ENCODE measurements at regions not wholly inside any gene's neighbourhood (a gene's known extent, or its start where the extent isn't known, plus 50 kb on each side); places are given as distances from the start of the nearest gene placed in this dataset.

GRCh38 chr11:8332891-8333290, 69.2 kb upstream of the LMO1 start:
- intact Hi-C loops (cut with DNase I) = no loop called here
- TF ChIP-seq, protein P1, sequence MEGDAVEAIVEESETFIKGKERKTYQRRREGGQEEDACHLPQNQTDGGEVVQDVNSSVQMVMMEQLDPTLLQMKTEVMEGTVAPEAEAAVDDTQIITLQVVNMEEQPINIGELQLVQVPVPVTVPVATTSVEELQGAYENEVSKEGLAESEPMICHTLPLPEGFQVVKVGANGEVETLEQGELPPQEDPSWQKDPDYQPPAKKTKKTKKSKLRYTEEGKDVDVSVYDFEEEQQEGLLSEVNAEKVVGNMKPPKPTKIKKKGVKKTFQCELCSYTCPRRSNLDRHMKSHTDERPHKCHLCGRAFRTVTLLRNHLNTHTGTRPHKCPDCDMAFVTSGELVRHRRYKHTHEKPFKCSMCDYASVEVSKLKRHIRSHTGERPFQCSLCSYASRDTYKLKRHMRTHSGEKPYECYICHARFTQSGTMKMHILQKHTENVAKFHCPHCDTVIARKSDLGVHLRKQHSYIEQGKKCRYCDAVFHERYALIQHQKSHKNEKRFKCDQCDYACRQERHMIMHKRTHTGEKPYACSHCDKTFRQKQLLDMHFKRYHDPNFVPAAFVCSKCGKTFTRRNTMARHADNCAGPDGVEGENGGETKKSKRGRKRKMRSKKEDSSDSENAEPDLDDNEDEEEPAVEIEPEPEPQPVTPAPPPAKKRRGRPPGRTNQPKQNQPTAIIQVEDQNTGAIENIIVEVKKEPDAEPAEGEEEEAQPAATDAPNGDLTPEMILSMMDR (IDR thresholded peaks at IDR 0.05) = no peak
- TF ChIP-seq POLR2A (IDR thresholded peaks at IDR 0.05) = no peak
- H3K4me3 ChIP-seq = no peak overlapping the region
- ATAC-seq = no peak
- no peak overlapping the region for H3K27ac ChIP-seq
- H3K9me3 ChIP-seq = no peaks in the 10 kb centered on the region
- H3K27me3 ChIP-seq = no peaks in the 10 kb centered on the region
- H3K36me3 ChIP-seq (replicated peaks in 1 of 2; ENCODE audit: insufficient read depth in 1 of 2, low read depth in 2 of 2) = no peaks in the 10 kb centered on the region
- H3K4me1 ChIP-seq = peaks cover 6% of the 10 kb centered on the region
- 84 to 85% methylated on average over 12 of the region's 12 CpGs for WGBS, 2 donors
- no peak for DNase-seq

GRCh38 chr11:8332196-8332595, 68.5 kb upstream of the LMO1 start:
- H3K27ac ChIP-seq = no peak overlapping the region
- no peak overlapping the region for H3K4me3 ChIP-seq
- 65 to 73% methylated on average over 3 to 4 of the region's 4 CpGs for WGBS, 2 donors
- no peaks in the 10 kb centered on the region for H3K27me3 ChIP-seq
- H3K4me1 ChIP-seq = peaks cover 6% of the 10 kb centered on the region
- ATAC-seq (no peak), DNase-seq (peak in 1 of 4 donors; percentile 25)
- no peaks in the 10 kb centered on the region for H3K9me3 ChIP-seq
- intact Hi-C loops (cut with DNase I) = no loop called here
- TF ChIP-seq, protein P1 (IDR thresholded peaks at IDR 0.05) = no peak
- no peak for TF ChIP-seq POLR2A (IDR thresholded peaks at IDR 0.05)
- no peaks in the 10 kb centered on the region for H3K36me3 ChIP-seq (replicated peaks in 1 of 2; ENCODE audit: insufficient read depth in 1 of 2, low read depth in 2 of 2)

- Histone ChIP-seq H3K9me3 (no peaks in the 10 kb centered on the region), H3K4me1 (peaks cover 6% of the 10 kb centered on the region), H3K27me3 (no peaks in the 10 kb centered on the region), H3K4me3 (no peak overlapping the region), H3K36me3 (replicated peaks in 1 of 2; ENCODE audit: insufficient read depth in 1 of 2, low read depth in 2 of 2) (no peaks in the 10 kb centered on the region), H3K27ac (no peak overlapping the region)
- 75 to 81% methylated on average over 3 of the region's 3 CpGs for WGBS, 2 donors
- DNase-seq (no peak), ATAC-seq (no peak)
- intact Hi-C loops (cut with DNase I) = no loop called here
- TF ChIP-seq, protein P1 (IDR thresholded peaks at IDR 0.05) = no peak
- no peak for TF ChIP-seq POLR2A (IDR thresholded peaks at IDR 0.05)
Observed at GRCh38 chr11:8331767-8332166, 68.1 kb upstream of the LMO1 start.

DNA sequence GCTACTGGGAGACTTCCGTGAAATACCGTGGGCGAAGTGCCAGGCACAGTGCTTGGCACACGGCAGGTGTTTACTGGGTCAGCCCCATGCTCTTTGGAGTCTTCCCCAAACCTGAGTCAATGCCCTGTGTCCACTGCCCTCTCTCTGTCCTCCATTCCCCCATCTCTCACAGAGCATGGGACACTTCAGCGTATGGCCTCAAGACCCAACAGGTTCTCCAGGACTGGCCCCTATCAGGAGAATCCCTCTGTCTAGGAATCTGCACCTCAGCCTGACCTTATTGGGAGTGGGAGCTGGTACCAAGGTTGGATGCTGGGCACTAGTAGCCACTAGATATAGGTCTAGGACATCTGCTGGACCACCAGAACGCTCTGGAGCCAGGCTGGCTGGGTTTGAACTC, 67.2 kb upstream of the LMO1 start:
- Histone ChIP-seq H3K9me3 (no peaks in the 10 kb centered on the region), H3K4me3 (no peak overlapping the region), H3K4me1 (peaks cover 6% of the 10 kb centered on the region), H3K36me3 (replicated peaks in 1 of 2; ENCODE audit: insufficient read depth in 1 of 2, low read depth in 2 of 2) (no peaks in the 10 kb centered on the region), H3K27me3 (no peaks in the 10 kb centered on the region), H3K27ac (no peak overlapping the region)
- no peak for TF ChIP-seq POLR2A (IDR thresholded peaks at IDR 0.05)
- TF ChIP-seq, protein P1 (IDR thresholded peaks at IDR 0.05) = no peak
- no peak for DNase-seq
- ATAC-seq = no peak
- 62 to 66% methylated on average over 6 of the region's 6 CpGs for WGBS, 2 donors
- intact Hi-C loops (cut with DNase I) = no loop called here

GRCh38 chr11:8330404-8330803, 66.7 kb upstream of the LMO1 start:
- Histone ChIP-seq H3K27me3 (no peaks in the 10 kb centered on the region), H3K4me3 (no peak overlapping the region), H3K4me1 (peaks cover 6% of the 10 kb centered on the region), H3K27ac (no peak overlapping the region), H3K9me3 (no peaks in the 10 kb centered on the region), H3K36me3 (replicated peaks in 1 of 2; ENCODE audit: insufficient read depth in 1 of 2, low read depth in 2 of 2) (no peaks in the 10 kb centered on the region)
- DNase-seq (no peak), ATAC-seq (no peak)
- WGBS, 2 donors = 32 to 38% methylated on average over 10 of the region's 10 CpGs
- intact Hi-C loops (cut with DNase I) = no loop called here
- TF ChIP-seq, protein P1 (IDR thresholded peaks at IDR 0.05) = no peak
- no peak for TF ChIP-seq POLR2A (IDR thresholded peaks at IDR 0.05)

Measured in body of pancreas (tissue), 4 donors.